PFSK-1 (cell line): ENCODE measurements at regions not wholly inside any gene's neighbourhood (a gene's known extent, or its start where the extent isn't known, plus 50 kb on each side); places are given as distances from the start of the nearest gene placed in this dataset.

Experiments used
- FOXP2 ChIP-seq: optimal IDR thresholded peaks from 2 replicates; pipeline ENCODE3; 2011; ENCODE audit warnings: borderline replicate concordance, control low read depth, inconsistent platforms; ENCODE audit not compliant: insufficient read depth; ENCODE audit errors: extremely low read length, extremely low read depth
- POLR2AphosphoS5 ChIP-seq: IDR thresholded peaks from 2 replicates; pipeline ENCODE4 v1.6.1; 2012; ENCODE audit warnings: low read depth, mild to moderate bottlenecking, control low read depth, low read length, moderate library complexity
- SIN3A ChIP-seq: IDR thresholded peaks from 2 replicates; pipeline ENCODE4 v1.6.1; 2012; ENCODE audit warnings: mild to moderate bottlenecking, low read length, moderate library complexity, borderline replicate concordance; ENCODE audit not compliant: insufficient read depth
- TAF1 ChIP-seq: IDR thresholded peaks from 2 replicates; pipeline ENCODE4 v1.6.1; 2012; ENCODE audit warnings: low read length, control low read depth, borderline replicate concordance; ENCODE audit not compliant: insufficient read depth
- TF ChIP-seq, protein P1 (sequence below), 2 experiments: IDR thresholded peaks; 2 replicates each; pipeline versions ENCODE4 v1.6.1 to v1.8.0; 2011 to 2012; ENCODE audit warnings: low read depth in 2 of 2, low read length in 2 of 2, control low read depth in 1 of 2, inconsistent platforms in 1 of 2, mild to moderate bottlenecking in 1 of 2, moderate library complexity in 1 of 2; ENCODE audit not compliant: insufficient read depth in 1 of 2

DNA sequence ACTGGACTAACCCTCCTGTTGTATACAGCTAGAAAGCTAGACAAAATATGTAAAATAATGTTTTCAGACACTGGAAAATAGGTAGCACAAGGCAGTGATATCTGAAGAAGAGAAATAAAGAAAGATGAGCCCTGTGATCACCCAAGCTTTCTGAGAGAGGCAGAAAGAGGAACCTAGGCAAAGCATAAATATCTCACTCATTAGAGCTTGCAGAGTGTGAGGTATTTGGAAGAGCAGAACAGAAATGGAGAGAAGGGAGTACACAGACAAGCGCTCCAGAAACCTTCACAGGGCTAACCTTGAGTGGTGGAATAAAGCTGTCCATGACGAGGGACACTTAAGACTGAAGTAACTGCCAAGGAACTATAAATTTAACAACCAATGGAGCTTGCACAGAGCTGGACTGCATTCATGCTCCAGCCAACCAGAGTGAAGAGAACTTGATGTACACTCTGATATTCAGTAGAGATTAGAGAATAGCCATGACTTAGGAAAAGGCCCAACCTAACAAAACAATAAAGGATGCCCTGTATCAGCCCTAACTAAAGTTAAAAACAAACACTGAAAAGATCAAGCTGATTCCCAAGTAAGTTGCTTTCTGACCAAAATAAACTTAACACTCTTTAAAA, 280.9 kb upstream of the STXBP5 start:
- no peak for TF ChIP-seq POLR2AphosphoS5
- TF ChIP-seq SIN3A: no peak
- TF ChIP-seq, protein P1, sequence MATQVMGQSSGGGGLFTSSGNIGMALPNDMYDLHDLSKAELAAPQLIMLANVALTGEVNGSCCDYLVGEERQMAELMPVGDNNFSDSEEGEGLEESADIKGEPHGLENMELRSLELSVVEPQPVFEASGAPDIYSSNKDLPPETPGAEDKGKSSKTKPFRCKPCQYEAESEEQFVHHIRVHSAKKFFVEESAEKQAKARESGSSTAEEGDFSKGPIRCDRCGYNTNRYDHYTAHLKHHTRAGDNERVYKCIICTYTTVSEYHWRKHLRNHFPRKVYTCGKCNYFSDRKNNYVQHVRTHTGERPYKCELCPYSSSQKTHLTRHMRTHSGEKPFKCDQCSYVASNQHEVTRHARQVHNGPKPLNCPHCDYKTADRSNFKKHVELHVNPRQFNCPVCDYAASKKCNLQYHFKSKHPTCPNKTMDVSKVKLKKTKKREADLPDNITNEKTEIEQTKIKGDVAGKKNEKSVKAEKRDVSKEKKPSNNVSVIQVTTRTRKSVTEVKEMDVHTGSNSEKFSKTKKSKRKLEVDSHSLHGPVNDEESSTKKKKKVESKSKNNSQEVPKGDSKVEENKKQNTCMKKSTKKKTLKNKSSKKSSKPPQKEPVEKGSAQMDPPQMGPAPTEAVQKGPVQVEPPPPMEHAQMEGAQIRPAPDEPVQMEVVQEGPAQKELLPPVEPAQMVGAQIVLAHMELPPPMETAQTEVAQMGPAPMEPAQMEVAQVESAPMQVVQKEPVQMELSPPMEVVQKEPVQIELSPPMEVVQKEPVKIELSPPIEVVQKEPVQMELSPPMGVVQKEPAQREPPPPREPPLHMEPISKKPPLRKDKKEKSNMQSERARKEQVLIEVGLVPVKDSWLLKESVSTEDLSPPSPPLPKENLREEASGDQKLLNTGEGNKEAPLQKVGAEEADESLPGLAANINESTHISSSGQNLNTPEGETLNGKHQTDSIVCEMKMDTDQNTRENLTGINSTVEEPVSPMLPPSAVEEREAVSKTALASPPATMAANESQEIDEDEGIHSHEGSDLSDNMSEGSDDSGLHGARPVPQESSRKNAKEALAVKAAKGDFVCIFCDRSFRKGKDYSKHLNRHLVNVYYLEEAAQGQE (IDR thresholded peaks at IDR 0.05; ENCODE audit: insufficient read depth in 1 of 2, low read depth in 2 of 2, low read length in 2 of 2): no peak
- no peak for TF ChIP-seq FOXP2
- no peak for TF ChIP-seq TAF1

DNA sequence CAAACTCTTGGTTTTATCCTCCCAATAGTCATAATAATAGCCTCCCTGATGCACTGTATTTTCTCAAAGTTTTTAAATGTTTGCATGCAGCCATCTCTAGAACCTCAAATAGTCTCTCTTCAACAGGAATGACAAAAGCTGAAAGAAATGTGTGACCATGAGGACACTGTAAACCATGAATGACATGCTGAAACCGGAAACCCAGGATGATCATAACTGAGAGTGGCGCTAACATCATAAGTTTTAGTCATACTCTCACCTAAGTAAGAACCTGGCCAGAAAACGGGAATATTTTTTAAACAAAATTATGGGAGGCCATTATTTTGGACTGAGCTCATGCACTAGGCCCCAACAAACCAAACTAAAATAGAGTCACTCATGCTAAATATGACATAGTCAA, 278.4 kb upstream of the STXBP5 start:
- TF ChIP-seq TAF1: no peak

DNA sequence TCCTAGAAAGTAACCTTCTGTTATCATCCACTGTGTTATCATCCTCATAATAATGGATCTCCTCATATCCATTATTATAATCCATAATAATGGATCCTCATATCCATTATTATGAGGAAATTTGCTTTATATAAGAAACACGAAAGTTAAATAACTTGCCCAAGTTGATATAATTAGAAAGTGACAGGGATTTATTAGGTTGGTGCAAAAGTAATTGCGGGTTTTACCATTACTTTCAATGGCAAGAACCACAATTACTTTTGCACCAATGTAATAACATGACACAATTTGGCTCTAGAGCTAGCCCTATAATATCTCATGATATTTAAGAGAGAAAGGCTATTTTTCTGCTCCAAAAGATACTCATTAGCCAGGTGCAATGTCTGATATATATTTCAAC, 275.7 kb upstream of the STXBP5 start:
- TF ChIP-seq POLR2AphosphoS5 (no peak), FOXP2 (no peak), TAF1 (no peak), SIN3A (no peak)

DNA sequence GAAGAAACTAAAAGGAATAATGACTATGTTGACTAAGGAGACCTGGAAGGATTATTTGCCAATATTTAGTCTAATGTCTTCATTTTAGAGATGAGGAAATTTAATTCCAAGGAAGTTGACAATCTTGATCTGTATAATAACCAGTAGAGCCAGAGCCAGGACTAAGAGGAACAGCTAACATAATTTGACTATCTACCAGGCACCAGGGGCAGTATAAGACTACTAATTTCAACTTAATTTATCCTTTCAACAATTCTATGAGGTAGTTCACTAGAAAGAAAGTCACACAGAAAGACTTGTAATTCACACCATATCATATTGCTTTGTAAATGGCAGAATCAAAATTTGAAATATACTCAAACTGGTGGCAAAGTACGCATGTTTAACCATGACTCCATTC, 273.0 kb upstream of the STXBP5 start:
- TF ChIP-seq SIN3A (no peak), POLR2AphosphoS5 (no peak), FOXP2 (no peak), TAF1 (no peak)
- TF ChIP-seq, protein P1 (IDR thresholded peaks at IDR 0.05; ENCODE audit: insufficient read depth in 1 of 2, low read depth in 2 of 2, low read length in 2 of 2): no peak

DNA sequence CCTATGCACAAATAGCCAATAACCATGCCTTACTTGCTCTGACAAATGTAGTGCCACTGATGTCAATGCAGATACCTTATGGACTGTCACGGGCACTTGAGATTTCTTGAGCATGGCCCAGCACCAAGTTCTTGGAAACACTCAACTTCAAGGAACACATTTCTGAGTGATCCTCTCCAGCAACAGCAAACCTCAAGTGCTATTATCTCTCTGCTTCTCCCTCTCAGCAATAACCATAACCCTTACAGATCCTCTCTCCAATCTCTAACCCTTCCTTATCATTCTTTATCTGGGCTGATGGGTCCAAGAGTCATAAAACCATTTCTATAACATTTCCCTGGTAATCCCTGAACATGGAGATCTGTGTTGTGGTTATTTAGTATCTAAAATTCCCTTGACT, 266.9 kb upstream of the STXBP5 start:
- TF ChIP-seq SIN3A (no peak), POLR2AphosphoS5 (no peak), FOXP2 (no peak), TAF1 (no peak)
- TF ChIP-seq, protein P1 (IDR thresholded peaks at IDR 0.05; ENCODE audit: insufficient read depth in 1 of 2, low read depth in 2 of 2, low read length in 2 of 2): no peak

DNA sequence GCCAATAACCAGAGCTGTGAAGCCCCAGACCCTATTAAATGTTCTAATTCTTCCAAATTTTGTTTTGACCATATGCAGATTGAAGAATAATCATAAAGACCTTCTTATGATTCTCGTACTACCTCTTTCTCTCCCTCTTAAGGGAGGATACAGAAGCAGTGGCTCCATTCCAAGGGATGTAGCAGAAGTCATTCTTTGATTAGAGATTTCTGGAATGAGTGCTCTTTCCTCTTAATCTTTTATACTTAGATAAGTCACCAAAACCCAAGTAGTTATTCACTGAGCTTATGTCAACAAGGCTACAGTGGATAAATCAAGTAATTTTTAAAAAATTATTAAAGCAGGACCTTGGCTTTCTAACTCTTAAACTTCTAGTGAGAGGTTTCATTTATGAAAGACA, 266.0 kb upstream of the STXBP5 start:
- TF ChIP-seq, protein P1 (IDR thresholded peaks at IDR 0.05; ENCODE audit: insufficient read depth in 1 of 2, low read depth in 2 of 2, low read length in 2 of 2): no peak
- TF ChIP-seq TAF1 (no peak), POLR2AphosphoS5 (no peak), SIN3A (no peak), FOXP2 (no peak)
